ENCODE measurements at regions not wholly inside any gene's neighbourhood (a gene's known extent, or its start where the extent isn't known, plus 50 kb on each side); places are given as distances from the start of the nearest gene placed in this dataset.

DNA sequence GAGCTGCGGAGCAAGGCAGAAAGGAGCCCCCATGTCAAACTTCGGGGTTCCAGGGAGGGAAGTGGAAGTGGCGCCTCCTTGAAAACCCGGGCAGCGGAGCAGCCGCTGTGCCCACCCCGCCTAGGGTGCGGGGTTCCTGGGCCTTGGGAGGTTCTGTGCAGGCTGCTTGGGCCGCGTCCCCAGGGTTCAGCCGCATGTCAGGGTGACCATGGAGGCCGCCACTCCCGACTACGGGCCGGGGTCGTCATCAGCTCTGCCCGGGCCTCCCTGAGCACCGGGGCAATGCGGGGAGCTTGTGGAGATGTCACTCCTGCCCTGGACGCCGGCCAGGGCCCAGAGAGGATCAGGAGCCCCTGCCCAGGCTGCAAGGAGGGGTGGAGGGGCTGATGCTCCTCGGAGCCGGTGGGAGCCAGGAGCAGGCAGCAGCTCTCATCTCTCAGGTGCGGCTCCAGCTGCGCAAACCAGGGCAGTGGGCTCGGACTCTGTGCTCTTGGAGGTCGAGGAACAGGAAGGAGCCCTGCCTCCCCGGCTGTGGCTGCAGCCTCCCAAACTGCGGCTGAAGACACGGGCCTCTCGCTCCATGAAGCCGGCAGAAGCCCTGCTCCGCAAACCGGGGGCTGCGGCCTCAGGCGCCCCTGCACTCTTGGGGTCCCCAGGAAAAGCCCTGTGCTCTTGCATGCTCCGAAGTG is 1286.5 kb downstream of the TMEM121 start:
- Mint-ChIP-seq H3K27ac (no peak overlapping the region), H3K4me3 (no peak overlapping the region), H3K27me3 (ENCODE audit: low read depth) (peaks cover 27% of the 10 kb centered on the region), H3K4me1 (ENCODE audit: low read depth) (peaks cover 7% of the 10 kb centered on the region), H3K36me3 (ENCODE audit: low read depth) (no peaks in the 10 kb centered on the region), H3K9me3 (no peaks in the 10 kb centered on the region)

DNA sequence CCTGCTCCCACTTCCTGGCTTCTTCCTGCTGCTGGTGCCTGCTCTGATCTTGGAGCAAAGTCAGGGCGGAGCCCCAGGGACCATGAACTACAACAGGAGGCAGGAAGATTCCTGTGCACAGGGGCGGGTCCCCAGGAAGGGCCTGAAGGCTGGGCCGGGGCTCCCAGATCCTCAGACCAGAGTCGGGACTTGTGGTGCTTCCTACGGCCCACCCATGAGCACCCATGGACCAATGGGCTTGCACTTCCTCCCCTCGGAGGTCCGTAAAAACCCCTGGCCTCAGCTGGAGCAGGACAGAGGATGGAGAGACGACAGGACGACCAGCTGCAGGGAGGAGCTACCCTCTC is 1287.1 kb downstream of the TMEM121 start:
- H3K4me1 Mint-ChIP-seq (ENCODE audit: low read depth), result peaks cover 7% of the 10 kb centered on the region
- H3K27ac Mint-ChIP-seq, result no peak overlapping the region
- H3K27me3 Mint-ChIP-seq (ENCODE audit: low read depth), result peaks cover 27% of the 10 kb centered on the region
- H3K9me3 Mint-ChIP-seq, result no peaks in the 10 kb centered on the region
- no peak overlapping the region for H3K4me3 Mint-ChIP-seq
- no peaks in the 10 kb centered on the region for H3K36me3 Mint-ChIP-seq (ENCODE audit: low read depth)

DNA sequence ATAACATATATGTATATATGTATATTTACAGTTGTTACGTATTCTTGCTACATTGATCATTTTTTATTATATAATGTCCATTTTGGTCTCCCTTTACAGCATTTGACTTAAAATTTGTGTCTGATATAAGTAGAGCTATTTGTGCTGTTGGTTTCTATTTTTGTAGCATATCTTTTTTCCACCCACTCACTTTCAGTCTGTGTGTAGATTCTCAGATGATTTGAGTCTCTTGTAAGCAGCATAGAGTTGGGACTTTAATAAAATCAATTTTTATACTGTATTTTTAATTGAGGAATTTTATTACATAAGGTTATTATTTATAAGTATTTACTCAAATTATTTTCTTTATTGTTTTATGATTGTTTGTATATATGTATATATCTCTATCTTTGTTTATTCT is 1293.7 kb downstream of the TMEM121 start:
- no peaks in the 10 kb centered on the region for H3K9me3 Mint-ChIP-seq
- H3K4me1 Mint-ChIP-seq (ENCODE audit: low read depth), result no peaks in the 10 kb centered on the region
- H3K27ac Mint-ChIP-seq, result no peak overlapping the region
- H3K36me3 Mint-ChIP-seq (ENCODE audit: low read depth), result no peaks in the 10 kb centered on the region
- no peak overlapping the region for H3K4me3 Mint-ChIP-seq
- H3K27me3 Mint-ChIP-seq (ENCODE audit: low read depth), result peaks cover 30% of the 10 kb centered on the region

DNA sequence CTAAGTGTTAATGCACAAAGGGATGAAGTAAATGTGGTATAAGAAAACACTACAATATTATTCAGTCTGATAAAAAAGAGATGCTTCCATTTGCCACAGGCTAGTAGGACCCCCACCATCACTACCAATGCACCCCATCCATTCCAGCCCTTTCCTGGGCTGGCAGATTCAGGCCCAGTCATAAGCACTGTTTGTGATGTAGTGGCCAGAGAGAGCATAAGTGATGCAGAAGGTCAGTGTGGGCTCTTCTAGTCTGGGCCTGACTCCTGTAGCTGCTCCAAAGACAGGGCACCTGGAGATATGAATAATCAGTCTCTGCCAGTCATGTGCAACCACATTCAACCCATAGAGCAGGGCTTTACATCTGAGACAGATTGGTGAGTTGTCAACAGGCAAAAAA is 1294.7 kb downstream of the TMEM121 start:
- Mint-ChIP-seq H3K27me3 (ENCODE audit: low read depth) (peaks cover 28% of the 10 kb centered on the region), H3K36me3 (ENCODE audit: low read depth) (no peaks in the 10 kb centered on the region), H3K9me3 (no peaks in the 10 kb centered on the region), H3K4me3 (no peak overlapping the region), H3K4me1 (ENCODE audit: low read depth) (no peaks in the 10 kb centered on the region), H3K27ac (no peak overlapping the region)

DNA sequence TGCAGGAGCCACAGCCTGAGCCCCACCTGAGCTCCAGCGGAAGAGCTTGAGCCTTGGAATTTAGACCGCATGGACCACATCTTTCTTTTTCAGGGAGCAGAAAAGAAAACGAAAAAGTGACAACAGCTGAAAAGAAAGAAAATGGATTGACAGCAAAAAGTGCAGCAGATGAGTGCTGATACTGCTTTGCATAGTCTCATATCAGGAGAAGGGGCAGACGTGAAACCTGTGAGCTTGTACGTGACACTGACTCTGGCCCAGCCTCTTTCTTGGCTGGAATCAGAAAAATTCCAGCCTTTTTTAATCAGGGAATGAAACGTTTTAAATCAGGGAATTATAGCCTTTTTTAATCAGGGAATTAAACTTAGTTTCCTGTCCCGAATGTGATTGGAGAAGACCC is 1296.5 kb downstream of the TMEM121 start:
- Mint-ChIP-seq H3K27me3 (ENCODE audit: low read depth) (peaks cover 25% of the 10 kb centered on the region), H3K27ac (no peak overlapping the region), H3K9me3 (no peaks in the 10 kb centered on the region), H3K4me3 (no peak overlapping the region), H3K36me3 (ENCODE audit: low read depth) (no peaks in the 10 kb centered on the region), H3K4me1 (ENCODE audit: low read depth) (no peaks in the 10 kb centered on the region)

DNA sequence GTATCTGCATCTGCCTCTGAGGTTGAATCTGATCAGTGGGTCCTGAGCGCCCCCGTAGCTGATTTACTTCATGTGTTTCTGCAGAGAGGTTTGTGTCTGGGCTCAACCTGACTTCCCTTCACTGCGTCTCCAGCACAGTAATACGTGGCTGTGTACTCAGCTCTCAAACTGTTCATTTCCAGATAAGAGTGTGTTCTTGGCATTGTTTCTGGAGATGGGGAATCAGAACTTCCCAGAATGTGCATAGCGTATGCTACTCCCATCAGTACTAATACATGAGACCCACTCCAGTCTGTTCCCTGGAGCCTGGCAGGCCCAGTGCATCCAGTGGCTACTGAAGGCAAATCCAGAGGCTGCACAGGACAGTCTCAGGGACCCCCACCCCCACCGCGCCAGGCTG is 1297.2 kb downstream of the TMEM121 start:
- Mint-ChIP-seq H3K9me3 (no peaks in the 10 kb centered on the region), H3K4me1 (ENCODE audit: low read depth) (no peaks in the 10 kb centered on the region), H3K36me3 (ENCODE audit: low read depth) (no peaks in the 10 kb centered on the region), H3K27me3 (ENCODE audit: low read depth) (peaks cover 32% of the 10 kb centered on the region), H3K4me3 (no peak overlapping the region), H3K27ac (no peak overlapping the region)

DNA sequence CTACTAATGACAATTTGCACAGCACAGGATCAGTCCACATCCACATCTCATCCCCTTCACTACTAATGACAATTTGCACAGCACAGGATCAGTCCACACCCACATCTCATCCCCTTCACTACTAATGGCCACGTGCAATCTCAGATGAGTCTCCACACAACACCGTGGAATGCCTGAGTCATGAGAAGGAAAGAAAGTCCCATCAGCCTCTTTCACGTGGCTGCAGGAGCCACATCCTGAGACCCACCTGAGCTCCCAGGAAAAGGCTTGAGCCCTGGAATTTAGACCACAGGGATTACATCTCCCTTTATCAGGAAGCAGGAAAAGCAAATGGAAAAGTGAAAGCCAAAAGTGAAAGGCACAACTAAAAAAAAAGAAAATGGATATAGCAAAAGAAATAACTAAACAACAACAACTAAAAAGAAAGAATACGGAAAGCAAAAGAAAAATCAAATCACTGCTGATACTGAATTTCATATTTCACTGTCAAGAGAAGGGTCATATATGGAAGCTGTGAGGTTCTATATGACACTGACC is 1300.5 kb downstream of the TMEM121 start:
- no peak overlapping the region for H3K4me3 Mint-ChIP-seq
- peaks cover 37% of the 10 kb centered on the region for H3K27me3 Mint-ChIP-seq (ENCODE audit: low read depth)
- H3K36me3 Mint-ChIP-seq (ENCODE audit: low read depth), result no peaks in the 10 kb centered on the region
- H3K9me3 Mint-ChIP-seq, result no peaks in the 10 kb centered on the region
- no peaks in the 10 kb centered on the region for H3K4me1 Mint-ChIP-seq (ENCODE audit: low read depth)
- H3K27ac Mint-ChIP-seq, result no peak overlapping the region

DNA sequence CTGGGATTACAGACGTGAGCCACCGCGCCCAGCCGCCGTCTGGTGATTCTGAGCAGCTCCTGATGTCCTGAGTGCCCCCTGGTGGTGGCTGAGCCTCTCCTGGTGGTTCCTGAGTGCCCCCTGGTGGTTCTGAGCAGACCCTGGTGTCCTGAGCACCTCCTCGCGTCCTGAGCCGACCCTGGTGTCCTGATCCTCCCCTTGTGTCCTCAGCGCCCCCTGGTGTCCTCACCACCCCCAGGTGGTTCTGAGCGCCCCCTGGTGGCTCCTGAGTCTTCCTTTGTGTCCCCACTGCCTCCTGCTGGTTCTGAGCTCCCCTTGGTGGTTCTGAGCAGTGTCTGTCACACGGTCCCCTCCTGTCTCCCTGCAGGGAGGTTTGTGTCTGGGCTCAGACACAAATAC is 1304.9 kb downstream of the TMEM121 start:
- no peak overlapping the region for H3K4me3 Mint-ChIP-seq
- H3K27ac Mint-ChIP-seq, result no peak overlapping the region
- peaks cover 47% of the 10 kb centered on the region for H3K27me3 Mint-ChIP-seq (ENCODE audit: low read depth)

DNA sequence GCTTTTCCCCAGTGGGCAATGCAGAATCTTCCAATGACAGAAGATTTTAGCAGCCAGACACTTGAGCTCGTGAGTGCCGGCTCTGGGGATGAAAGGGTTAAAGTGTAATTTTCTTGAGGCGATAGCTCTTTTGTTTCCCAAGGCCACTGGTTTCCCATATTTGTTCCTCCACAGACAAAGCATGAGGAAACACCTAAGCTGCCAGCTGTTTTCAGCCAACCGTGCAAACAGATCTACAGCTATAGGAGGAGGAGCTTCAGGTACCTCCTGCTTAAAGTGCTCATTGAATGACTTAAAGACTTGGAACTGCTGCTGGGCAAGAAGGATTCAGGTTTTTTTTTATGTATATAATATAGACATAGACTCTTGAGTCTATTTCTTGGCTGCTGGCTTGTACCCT is 1311.5 kb downstream of the TMEM121 start:
- Mint-ChIP-seq H3K9me3 (no peaks in the 10 kb centered on the region), H3K27ac (no peak overlapping the region), H3K36me3 (ENCODE audit: low read depth) (no peaks in the 10 kb centered on the region), H3K4me1 (ENCODE audit: low read depth) (no peaks in the 10 kb centered on the region), H3K27me3 (ENCODE audit: low read depth) (peaks cover 32% of the 10 kb centered on the region), H3K4me3 (no peak overlapping the region)

More for the DNA sequence above, 1304.9 kb downstream of the TMEM121 start:
- Mint-ChIP-seq H3K9me3 (no peaks in the 10 kb centered on the region), H3K36me3 (ENCODE audit: low read depth) (no peaks in the 10 kb centered on the region), H3K4me1 (ENCODE audit: low read depth) (no peaks in the 10 kb centered on the region)

DNA sequence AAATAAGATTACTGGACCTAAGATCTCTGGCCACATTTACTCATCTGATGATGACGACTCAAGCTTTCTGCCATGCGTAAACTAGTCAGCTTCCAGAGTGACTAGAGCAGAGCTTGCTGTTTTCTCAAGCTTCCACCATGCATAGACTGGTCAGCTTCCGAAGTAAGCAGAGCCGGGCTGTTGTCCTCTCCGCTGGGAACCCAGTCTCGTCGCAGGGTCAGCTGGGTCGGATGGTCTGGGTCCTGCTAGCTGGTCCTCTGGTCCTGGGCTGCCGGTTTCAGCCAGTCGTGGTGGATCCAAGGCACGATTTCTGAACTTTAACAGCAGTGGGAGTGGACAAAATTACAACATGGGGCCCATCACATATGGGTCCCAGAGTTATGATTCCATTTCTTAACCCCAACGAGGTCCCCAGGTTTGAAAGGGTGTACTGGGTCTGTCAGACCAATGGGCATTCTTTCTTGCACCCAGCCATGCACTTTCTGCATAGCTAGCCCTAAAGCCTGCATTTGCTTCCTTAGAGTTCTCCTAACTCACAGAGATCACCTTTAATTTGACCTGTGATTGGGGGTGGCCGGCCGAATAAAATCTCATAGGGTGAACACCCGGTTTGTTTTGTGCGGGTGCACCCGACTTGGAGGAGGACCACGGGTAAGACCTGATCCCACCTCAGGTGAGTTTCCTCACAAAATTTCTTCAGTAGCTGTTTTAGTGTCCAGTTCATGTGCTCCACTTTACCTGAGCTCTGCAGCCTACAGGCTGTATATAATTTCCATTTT is 1312.8 kb downstream of the TMEM121 start:
- peaks cover 8% of the 10 kb centered on the region for H3K4me1 Mint-ChIP-seq (ENCODE audit: low read depth)
- H3K9me3 Mint-ChIP-seq, result no peaks in the 10 kb centered on the region
- H3K27me3 Mint-ChIP-seq (ENCODE audit: low read depth), result peaks cover 32% of the 10 kb centered on the region
- H3K4me3 Mint-ChIP-seq, result no peak overlapping the region
- no peak overlapping the region for H3K27ac Mint-ChIP-seq
- H3K36me3 Mint-ChIP-seq (ENCODE audit: low read depth), result no peaks in the 10 kb centered on the region

DNA sequence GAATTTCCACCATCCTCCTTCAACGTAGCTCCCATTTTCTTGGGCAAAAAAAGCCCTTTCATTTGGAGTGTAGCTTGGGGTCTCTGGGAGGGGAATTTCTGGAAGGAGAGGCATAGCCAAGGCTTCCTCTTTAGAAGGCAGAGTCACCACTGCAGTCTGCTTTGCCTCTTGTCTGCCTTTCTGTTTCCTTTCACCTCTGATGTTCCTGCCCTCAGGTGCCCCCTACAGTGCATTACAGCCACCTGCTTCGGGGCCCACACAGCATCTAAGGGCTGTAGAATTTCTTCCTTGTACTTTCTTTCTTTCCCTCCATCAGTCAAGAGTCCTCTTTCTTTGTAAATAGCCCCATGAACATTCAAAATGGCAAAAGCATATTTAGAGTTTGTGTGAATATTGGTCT is 1313.9 kb downstream of the TMEM121 start:
- H3K9me3 Mint-ChIP-seq, result no peaks in the 10 kb centered on the region
- no peaks in the 10 kb centered on the region for H3K36me3 Mint-ChIP-seq (ENCODE audit: low read depth)
- no peak overlapping the region for H3K27ac Mint-ChIP-seq
- no peak overlapping the region for H3K4me3 Mint-ChIP-seq
- H3K27me3 Mint-ChIP-seq (ENCODE audit: low read depth), result peaks cover 32% of the 10 kb centered on the region
- peaks cover 14% of the 10 kb centered on the region for H3K4me1 Mint-ChIP-seq (ENCODE audit: low read depth)

DNA sequence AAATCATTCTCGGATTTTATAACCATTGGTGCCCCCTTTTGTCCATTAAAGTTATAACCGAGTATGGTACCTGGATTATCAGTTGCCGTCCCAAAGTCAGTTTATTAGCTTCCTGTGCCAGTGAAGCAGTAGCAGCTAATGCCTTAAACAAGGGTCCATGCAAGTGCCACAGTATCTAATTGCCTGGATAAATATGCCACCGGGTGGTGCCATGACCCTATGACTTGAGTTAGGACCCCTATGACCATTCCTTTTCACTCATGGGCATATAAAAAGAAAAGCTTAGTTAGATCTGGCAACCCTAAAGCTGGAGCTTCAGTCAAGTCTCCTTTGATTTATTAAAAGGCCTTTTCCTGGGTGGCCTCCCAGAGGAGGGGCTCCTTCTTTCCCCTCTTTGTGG is 1314.6 kb downstream of the TMEM121 start:
- Mint-ChIP-seq H3K27me3 (ENCODE audit: low read depth) (peaks cover 32% of the 10 kb centered on the region), H3K27ac (no peak overlapping the region), H3K36me3 (ENCODE audit: low read depth) (no peaks in the 10 kb centered on the region), H3K4me3 (no peak overlapping the region), H3K4me1 (ENCODE audit: low read depth) (peaks cover 20% of the 10 kb centered on the region), H3K9me3 (no peaks in the 10 kb centered on the region)

DNA sequence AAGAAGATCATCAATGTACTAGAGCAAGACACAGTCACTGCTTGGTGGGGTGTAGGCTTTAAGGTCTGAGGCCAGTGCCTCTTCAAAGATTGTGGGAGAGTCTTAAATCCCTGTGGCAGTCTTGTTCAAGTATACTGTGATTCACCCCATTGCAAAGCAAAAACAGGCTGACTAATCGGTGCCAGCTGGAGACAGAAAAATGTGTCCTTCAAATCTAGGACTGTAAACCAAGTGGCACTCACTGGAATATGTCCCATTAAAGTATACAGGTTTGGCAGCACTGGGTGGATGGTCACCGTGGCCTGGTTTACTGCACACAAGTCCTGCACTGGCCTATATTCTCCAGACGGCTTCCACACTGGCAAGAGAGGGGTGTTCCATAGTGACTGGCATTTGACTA is 1315.3 kb downstream of the TMEM121 start:
- peaks cover 39% of the 10 kb centered on the region for H3K27me3 Mint-ChIP-seq (ENCODE audit: low read depth)
- H3K9me3 Mint-ChIP-seq, result no peaks in the 10 kb centered on the region
- H3K36me3 Mint-ChIP-seq (ENCODE audit: low read depth), result no peaks in the 10 kb centered on the region
- no peak overlapping the region for H3K27ac Mint-ChIP-seq
- H3K4me1 Mint-ChIP-seq (ENCODE audit: low read depth), result peaks cover 24% of the 10 kb centered on the region
- no peak overlapping the region for H3K4me3 Mint-ChIP-seq

DNA sequence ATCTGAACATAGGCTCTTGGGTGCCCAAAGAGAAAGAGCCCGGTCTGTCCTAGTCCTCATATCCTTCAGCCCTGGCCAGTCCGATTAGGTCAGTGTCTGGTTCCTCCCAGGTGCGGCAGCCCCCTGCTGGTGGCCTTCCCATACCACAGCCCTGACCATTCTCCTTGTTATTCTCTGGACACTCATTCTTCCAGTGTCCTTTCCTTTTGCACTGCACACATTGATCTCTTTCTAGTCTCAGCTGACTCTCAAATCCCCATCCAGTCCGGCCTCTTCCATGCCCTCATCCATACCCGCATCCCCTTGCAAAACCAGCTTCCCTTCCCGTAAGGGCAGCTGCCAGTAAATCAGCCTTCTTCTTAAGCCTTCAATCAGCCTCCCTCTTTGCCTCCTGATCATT is 1316.3 kb downstream of the TMEM121 start:
- Mint-ChIP-seq H3K27ac (no peak overlapping the region), H3K27me3 (ENCODE audit: low read depth) (peaks cover 49% of the 10 kb centered on the region), H3K36me3 (ENCODE audit: low read depth) (no peaks in the 10 kb centered on the region), H3K4me3 (no peak overlapping the region), H3K4me1 (ENCODE audit: low read depth) (peaks cover 24% of the 10 kb centered on the region), H3K9me3 (no peaks in the 10 kb centered on the region)

DNA sequence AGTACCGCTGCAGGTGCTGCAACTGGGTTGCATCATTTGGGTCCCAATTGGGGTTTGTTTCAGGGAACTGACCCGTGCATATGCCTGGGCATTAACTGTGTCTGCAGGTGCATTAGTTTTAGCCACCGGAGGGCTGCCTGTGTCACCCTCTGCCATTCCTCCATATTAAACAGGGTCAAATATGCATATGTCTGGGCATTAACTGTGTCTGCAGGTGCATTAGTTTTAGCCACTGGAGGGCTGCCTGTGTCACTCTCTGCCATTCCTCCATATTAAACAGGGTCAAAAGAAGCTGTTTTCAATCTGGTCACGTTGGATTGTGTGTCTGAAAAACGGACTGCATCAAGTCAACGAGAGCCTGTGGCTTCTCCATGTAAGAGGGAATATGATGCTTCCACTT is 1317.0 kb downstream of the TMEM121 start:
- Mint-ChIP-seq H3K36me3 (ENCODE audit: low read depth) (no peaks in the 10 kb centered on the region), H3K4me1 (ENCODE audit: low read depth) (peaks cover 24% of the 10 kb centered on the region), H3K27ac (no peak overlapping the region), H3K9me3 (no peaks in the 10 kb centered on the region), H3K27me3 (ENCODE audit: low read depth) (peaks cover 56% of the 10 kb centered on the region), H3K4me3 (peak overlapping the region; percentile 90)
